ENCODE measurements at regions not wholly inside any gene's neighbourhood (a gene's known extent, or its start where the extent isn't known, plus 50 kb on each side); places are given as distances from the start of the nearest gene placed in this dataset.
"Not testable (repeated sequence)": the region's sequence is repeated elsewhere in the genome, so short reads cannot be mapped to it uniquely, and the experiment has no call there.

DNA sequence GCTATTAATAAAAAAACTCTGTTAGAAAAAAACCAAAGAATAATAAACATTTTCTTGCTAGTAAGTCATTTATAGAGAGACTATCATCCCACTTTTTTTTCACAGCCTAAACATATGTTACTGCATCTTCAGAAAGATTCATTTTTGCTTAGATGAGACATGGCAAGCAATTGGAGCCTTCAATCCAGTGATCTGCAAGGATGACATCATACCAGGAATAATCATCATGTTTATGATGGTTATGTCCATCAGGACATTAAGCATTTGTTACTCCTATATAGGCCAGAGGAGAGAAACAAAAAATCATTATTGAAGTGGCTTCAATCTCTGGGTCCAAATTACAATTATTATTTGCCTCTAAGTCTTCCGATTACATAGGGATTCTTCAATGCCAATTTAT lies 626.3 kb upstream of the CCNG1 start:
- DNase-seq: no peak

GRCh38 chr5:162816816-162817215 lies 620.6 kb upstream of the CCNG1 start:
- no peak for DNase-seq

GRCh38 chr5:162817364-162817763 lies 620.0 kb upstream of the CCNG1 start:
- no peak for DNase-seq

GRCh38 chr5:162821664-162822063 lies 615.7 kb upstream of the CCNG1 start:
- not testable (repeated sequence) for DNase-seq

DNA sequence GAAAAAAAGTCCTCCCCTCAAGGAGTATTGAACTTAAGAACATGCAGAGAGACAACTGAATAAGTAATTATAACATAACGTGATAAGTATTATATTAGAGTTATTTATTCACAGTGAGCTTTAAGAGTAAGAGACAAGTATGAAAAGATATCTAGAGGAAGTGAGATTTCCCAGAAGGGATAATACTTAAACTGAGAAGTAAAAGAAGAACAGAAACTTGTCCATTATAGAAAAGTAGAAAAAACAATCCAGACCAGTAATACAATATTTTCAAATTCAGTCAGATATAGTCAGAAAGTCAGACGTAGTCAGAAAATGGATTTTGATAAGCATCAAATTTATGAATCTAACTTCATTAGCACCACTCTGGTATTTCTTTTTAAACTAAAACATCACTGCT lies 613.0 kb upstream of the CCNG1 start:
- DNase-seq: no peak

- no peak for DNase-seq
Measured at GRCh38 chr5:162837155-162837554, 600.2 kb upstream of the CCNG1 start.

GRCh38 chr5:162842727-162843126 lies 594.7 kb upstream of the CCNG1 start:
- no peak for DNase-seq

DNA sequence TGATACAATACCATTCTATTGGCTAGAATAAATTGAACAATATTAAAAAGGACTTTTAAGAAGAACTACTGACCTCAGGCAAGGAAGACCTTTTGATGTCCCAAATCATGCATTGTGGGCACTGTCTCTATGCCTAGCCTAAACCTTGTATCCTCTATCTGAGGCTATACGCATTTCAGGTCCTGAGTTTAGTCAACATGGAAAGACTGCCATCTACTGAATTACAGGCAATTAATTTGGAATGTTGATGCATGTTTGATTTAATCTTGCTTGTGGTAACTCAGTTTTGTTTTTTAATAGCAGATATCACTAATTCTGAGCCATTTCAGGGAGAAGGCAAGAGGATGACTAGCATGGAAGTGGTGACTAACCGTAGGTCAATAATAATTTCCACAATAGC lies 585.3 kb upstream of the CCNG1 start:
- DNase-seq: no peak

DNA sequence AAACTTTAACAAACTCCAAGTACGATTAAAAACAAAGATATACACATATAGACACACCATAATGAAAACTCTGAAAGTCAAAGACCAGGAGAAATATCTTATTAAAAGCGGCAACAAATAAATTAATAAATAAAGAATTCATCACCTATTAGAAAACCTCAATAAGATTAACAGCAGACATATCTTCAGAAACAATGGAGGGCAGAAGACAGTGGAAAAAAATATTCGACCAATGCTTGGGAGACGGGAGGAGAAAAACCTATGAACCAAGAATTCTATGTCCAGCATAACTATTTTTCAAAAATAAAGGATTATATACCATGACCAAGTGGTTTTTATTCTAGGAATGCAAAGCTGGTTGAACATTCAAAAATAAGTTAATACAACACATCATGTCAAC lies 578.6 kb upstream of the CCNG1 start:
- no peak for DNase-seq

GRCh38 chr5:162870966-162871365 lies 566.4 kb upstream of the CCNG1 start:
- DNase-seq: no peak

DNA sequence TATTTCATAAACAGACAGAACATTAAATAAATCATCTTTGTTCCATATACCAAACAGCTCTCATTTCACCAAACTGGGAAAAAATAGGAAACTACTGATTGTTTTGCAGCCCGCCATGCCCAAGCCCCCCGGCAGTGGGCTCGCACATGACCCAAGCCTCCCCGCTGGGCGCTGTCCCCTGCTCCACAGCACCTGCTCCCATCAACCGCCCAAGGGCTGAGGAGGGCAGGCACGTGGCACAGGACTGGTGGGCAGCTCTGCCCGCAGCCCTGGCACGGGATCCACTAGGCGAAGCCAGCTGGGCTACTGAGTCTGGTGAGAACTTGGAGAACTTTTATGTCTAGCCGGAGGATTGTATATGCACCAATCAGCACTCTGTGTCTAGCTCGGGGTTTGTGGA lies 554.8 kb upstream of the CCNG1 start:
- no peak for DNase-seq

- DNase-seq: no peak
Measured at GRCh38 chr5:162886717-162887116, 550.7 kb upstream of the CCNG1 start.

- no peak for DNase-seq
Measured at GRCh38 chr5:162888268-162888667, 549.1 kb upstream of the CCNG1 start.

GRCh38 chr5:162911873-162912272 lies 525.5 kb upstream of the CCNG1 start:
- DNase-seq: no peak

DNA sequence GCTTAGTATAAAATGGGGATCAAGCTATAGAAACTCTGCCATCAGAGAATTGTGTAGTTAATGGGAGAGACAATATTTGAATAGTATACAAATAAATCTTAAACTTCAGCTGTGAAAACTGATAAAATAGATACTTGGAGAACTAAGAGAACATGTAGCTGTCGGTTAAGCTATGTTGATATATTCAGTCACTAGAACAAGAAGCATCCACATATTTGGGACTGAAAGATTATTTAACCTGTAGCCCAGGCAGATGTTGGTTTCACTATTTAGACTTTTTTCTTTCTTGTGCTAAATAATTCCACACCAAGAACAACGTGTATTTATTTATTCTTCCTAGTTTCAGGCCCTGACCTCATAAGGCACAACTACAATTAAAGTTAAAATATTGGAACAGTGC lies 521.0 kb upstream of the CCNG1 start:
- DNase-seq: no peak

DNA sequence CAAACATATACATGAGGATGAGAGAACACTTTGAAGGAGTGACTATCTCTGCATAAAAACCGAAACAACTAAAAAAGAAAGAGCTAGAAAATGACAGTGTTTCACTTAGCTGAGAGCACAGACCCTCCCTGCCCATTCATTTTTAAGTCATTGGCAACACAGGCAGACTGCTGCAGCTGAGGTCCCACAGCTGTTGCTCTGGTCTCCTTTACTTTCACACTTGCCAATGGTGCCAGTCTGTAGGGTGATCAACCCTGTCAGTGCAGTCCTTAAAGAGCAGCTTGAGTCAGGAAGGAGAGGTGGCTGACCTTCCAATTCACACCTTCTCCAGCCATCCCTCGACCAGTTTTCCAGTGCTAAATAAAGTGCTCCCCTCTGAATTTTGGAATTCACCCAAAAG lies 508.3 kb upstream of the CCNG1 start:
- DNase-seq: no peak

- DNase-seq: no peak
Measured at GRCh38 chr5:162931501-162931900, 505.9 kb upstream of the CCNG1 start.

DNA sequence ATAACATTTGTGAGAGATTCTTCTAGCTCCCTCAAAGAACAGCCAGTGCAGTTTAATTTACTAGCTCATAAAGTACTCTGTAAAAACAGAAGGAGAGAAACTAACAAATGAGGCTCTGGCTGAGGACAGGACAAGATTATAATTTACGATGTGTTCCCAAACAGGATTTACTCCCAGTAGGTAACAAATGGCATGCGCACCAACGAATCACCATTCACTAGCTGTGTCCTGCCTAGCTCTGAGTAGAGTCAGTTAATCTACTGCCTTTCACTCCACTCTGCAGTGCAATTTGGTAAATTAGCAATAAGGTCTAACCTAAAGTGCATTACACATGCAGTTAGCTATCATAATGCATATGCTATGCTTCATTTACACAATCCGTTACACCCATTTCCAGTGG lies 497.4 kb upstream of the CCNG1 start:
- no peak for DNase-seq

DNA sequence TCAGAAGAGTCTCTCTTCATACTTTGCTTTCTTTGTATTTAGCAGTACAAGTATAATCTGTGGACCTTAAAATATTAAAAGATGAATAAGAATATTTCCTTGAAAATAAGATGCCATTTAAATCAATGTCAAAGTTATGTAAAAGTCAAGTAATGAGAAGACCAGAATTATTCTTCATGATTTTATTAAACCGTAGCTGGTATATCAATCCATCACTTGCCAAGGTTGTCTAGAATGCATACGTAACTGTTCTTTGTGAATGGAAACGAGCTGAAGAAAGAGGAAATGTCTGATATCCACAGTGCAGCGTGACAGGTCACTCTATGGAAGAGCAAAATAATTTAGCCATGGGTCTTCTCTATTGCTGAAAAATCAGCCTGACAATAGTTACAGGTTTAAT lies 488.7 kb upstream of the CCNG1 start:
- no peak for DNase-seq

DNA sequence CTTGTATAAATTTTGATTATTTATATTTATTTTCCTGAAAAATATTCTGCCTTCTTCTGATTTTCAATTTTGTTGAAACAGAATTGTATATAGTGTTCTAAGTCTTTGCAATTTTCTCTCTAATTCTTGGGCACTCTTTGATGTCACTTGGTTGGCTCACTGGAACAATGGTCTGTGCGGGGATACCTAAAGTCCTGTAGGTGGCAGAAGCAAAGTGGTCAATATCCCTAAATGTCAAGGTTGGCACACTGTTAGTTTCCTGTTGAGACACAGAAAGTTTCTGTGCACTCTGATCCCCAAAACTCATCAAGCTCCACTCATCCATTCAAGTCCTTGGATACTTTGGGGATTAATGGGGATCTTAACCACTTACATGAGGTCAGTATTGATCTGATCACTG lies 480.8 kb upstream of the CCNG1 start:
- DNase-seq: no peak

GRCh38 chr5:162964144-162964543 lies 473.3 kb upstream of the CCNG1 start:
- DNase-seq: not testable (repeated sequence)

- DNase-seq: no peak
Measured at GRCh38 chr5:162990063-162990462, 447.3 kb upstream of the CCNG1 start.

GRCh38 chr5:162990856-162991497 lies 446.4 kb upstream of the CCNG1 start:
- no peak for DNase-seq

DNA sequence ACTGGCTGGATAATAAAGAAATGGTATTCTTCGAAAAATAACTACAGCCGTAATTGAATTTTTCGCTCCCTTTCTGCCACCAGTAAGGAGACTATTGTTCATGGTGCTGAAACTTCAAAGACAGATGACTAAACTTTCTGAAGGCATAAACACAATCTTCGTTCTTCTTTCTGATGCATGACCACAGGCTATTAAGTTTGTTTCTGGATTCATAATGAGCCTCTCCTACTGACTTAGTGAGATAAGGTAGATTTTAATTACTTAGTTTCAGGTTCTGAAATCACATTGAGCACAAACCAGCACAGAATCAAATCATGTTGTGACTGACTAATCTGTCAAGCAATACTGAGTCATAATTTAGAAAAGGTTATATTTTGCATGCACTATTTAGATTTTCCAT lies 441.8 kb upstream of the CCNG1 start:
- DNase-seq: no peak

GRCh38 chr5:162996053-162996452 lies 441.3 kb upstream of the CCNG1 start:
- no peak for DNase-seq

DNA sequence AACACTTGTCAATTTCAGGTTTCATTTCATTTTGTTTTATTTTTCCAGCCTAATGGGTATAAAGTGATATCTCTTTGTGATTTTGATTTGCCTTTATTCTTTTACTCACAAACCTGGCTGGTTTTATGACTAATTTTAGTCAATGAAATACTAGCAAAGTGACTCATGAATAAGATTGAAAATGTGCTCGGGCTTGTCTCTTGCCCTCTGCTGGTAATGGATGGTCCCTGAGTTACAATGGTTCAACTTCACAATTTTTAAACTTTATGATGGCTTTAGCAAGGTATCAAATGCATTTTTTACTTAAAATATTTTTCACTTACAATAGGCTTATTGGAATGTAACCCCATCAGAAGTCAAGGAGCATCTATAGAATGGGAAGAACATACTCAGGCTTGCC lies 431.4 kb upstream of the CCNG1 start:
- no peak for DNase-seq
